HEK293 (cell line): ENCODE measurements at regions not wholly inside any gene's neighbourhood (a gene's known extent, or its start where the extent isn't known, plus 50 kb on each side); places are given as distances from the start of the nearest gene placed in this dataset.

Experiments
- CTCF ChIA-PET: fragments of 350-600 bp; formaldehyde crosslinking; extraction: SDS; loops from one replicate; lab custom pipeline; 2021; ENCODE audit warnings: antibody characterized with exemption; lab: Yijun Ruan, JAX
- POLR2A ChIA-PET: fragments of 300-600 bp; formaldehyde crosslinking; extraction: SDS; loops from one replicate; lab custom pipeline; 2020; ENCODE audit warnings: antibody characterized with exemption, inconsistent platforms; lab: Yijun Ruan, JAX
- H3K27ac ChIP-seq: fragments of 200-500 bp; sonication (Bioruptor generic); 2 replicates; pipeline ENCODE4 v1.5.1; 2014; ENCODE audit warnings: low read depth, low read length, control low read depth, inconsistent platforms; ENCODE audit errors: extremely low read depth
- H3K36me3 ChIP-seq, 2 experiments: fragments of 200-500 bp in 1 of 2; sonication (Bioruptor generic) in 1 of 2; 1 replicate in 1 of 2; 2 replicates in 1 of 2; pipeline ENCODE4 v1.5.1; 2014 to 2017; ENCODE audit warnings: inconsistent platforms in 2 of 2, low read length in 2 of 2; ENCODE audit not compliant: control insufficient read depth in 2 of 2, insufficient read depth in 1 of 2
- H3K4me1 ChIP-seq: fragments of 200-500 bp; sonication (Bioruptor generic); 2 replicates; pipeline ENCODE4 v1.5.1; 2014; ENCODE audit warnings: mild to moderate bottlenecking, low read length, inconsistent platforms; ENCODE audit not compliant: control insufficient read depth, insufficient read depth
- H3K4me3 ChIP-seq: 2 replicates; pipeline ENCODE4 v1.5.1; 2011; ENCODE audit warnings: low read depth, mild to moderate bottlenecking, control low read depth, low read length, moderate library complexity
- H3K9me3 ChIP-seq: fragments of 200-500 bp; sonication (Bioruptor generic); 2 replicates; pipeline ENCODE4 v1.5.1; 2014; ENCODE audit warnings: low read depth, low read length, inconsistent platforms; ENCODE audit not compliant: control insufficient read depth, insufficient read depth
- ATF2 ChIP-seq: fragments of 450-650 bp; formaldehyde crosslinking; IDR thresholded peaks from 2 replicates; pipeline ENCODE4 v1.5.1; 2016; ENCODE audit warnings: missing biosample characterization, missing genetic modification characterization, low read depth
- GLIS1 ChIP-seq: fragments of 450-650 bp; formaldehyde crosslinking; IDR thresholded peaks from 2 replicates; pipeline ENCODE4 v1.5.1; 2016; ENCODE audit warnings: missing biosample characterization, missing genetic modification characterization
- PRDM4 ChIP-seq: fragments of 450-650 bp; formaldehyde crosslinking; IDR thresholded peaks from 2 replicates; pipeline ENCODE4 v1.5.1; 2017; ENCODE audit warnings: missing biosample characterization, missing genetic modification characterization
- TSHZ1 ChIP-seq: fragments of 450-650 bp; formaldehyde crosslinking; IDR thresholded peaks from 2 replicates; pipeline ENCODE4 v1.5.1; 2016; ENCODE audit warnings: missing biosample characterization, missing genetic modification characterization, borderline replicate concordance
- ZNF26 ChIP-seq: fragments of 450-650 bp; formaldehyde crosslinking; IDR thresholded peaks from 2 replicates; pipeline ENCODE4 v1.5.1; 2016; ENCODE audit warnings: missing biosample characterization, missing genetic modification characterization
- ZNF302 ChIP-seq: fragments of 450-650 bp; formaldehyde crosslinking; IDR thresholded peaks from 2 replicates; pipeline ENCODE4 v1.5.1; 2016; ENCODE audit warnings: missing biosample characterization, missing genetic modification characterization, low read depth
- ZNF426 ChIP-seq: fragments of 450-650 bp; formaldehyde crosslinking; IDR thresholded peaks from 2 replicates; pipeline ENCODE4 v1.5.1; 2017; ENCODE audit warnings: missing biosample characterization, missing genetic modification characterization, mild to moderate bottlenecking, inconsistent platforms, moderate library complexity
- ZNF560 ChIP-seq: fragments of 450-650 bp; formaldehyde crosslinking; IDR thresholded peaks from 2 replicates; pipeline ENCODE4 v1.5.1; 2017; ENCODE audit warnings: missing biosample characterization, missing genetic modification characterization, borderline replicate concordance
- ZNF623 ChIP-seq: fragments of 450-650 bp; formaldehyde crosslinking; IDR thresholded peaks from 2 replicates; pipeline ENCODE4 v1.5.1; 2016; ENCODE audit warnings: missing biosample characterization, missing genetic modification characterization
- ZNF707 ChIP-seq: fragments of 450-650 bp; formaldehyde crosslinking; IDR thresholded peaks from 2 replicates; pipeline ENCODE4 v1.5.1; 2016; ENCODE audit warnings: missing biosample characterization, missing genetic modification characterization
- TF ChIP-seq, protein P1 (sequence below): fragments of 450-650 bp; formaldehyde crosslinking; conservative IDR thresholded peaks from 2 replicates; pipeline ENCODE4 v1.5.1; 2016; ENCODE audit warnings: low read depth, missing biosample characterization, missing genetic modification characterization
- TF ChIP-seq, protein P2 (sequence below): fragments of 450-650 bp; formaldehyde crosslinking; IDR thresholded peaks from 2 replicates; pipeline ENCODE4 v1.5.0; 2017; ENCODE audit warnings: missing biosample characterization, missing genetic modification characterization, borderline replicate concordance
- TF ChIP-seq, protein P3 (sequence below): fragments of 450-650 bp; formaldehyde crosslinking; IDR thresholded peaks from 2 replicates; pipeline ENCODE4 v1.5.1; 2017; ENCODE audit warnings: missing biosample characterization, missing genetic modification characterization

GRCh38 chr10:130364631-130365411, 228.6 kb downstream of the GLRX3 start (continued):
- TF ChIP-seq PRDM4 (no peak), TSHZ1 (tag by site-specific recombination) (no peak), ZNF26 (tag by site-specific recombination) (no peak)

DNA sequence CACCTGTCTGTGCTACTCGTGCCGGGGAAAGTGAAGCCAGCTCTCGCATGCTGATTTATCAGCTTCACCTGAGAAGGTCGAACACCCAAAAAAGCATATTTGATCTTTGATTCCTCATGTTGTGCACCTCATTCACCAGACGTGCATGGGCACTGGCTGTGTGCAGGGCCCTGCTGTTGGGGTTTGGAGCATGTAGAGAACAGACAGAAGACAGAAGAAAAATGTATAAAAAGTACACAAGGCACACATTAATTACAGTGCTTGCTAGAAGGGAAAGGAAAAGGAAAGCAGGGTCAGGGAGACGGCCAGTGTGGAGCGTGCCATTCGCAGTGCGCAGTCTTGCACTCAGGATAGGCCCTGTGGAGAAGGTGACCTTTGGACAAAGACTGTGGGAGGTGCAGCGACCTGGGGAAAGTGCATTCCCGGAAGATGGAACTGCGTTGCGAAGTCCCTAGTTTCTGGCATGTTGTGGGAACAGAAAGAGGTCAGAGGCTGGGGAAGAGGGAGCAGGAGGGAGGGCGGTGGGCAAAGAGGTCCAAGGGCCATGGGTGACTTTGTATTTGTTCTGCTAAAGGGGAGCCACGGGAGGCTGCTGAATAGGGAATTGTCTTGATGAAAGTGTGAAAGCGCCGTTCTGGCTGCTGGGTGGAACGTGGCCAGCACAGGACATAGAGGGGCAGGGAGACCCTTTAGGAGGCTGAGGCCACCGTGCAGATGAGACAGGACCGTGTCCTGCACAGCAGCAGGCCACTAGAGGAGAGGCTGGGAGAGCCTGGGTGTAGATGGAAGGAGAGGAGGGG, 232.8 kb downstream of the GLRX3 start:
- H3K9me3 ChIP-seq: no peaks in the 10 kb centered on the region
- H3K4me1 ChIP-seq: no peaks in the 10 kb centered on the region
- H3K27ac ChIP-seq: no peak overlapping the region
- no peaks in the 10 kb centered on the region for H3K36me3 ChIP-seq
- no peak overlapping the region for H3K4me3 ChIP-seq
- CTCF ChIA-PET: no interaction called here
- POLR2A ChIA-PET: no interaction called here
- TF ChIP-seq, protein P1, sequence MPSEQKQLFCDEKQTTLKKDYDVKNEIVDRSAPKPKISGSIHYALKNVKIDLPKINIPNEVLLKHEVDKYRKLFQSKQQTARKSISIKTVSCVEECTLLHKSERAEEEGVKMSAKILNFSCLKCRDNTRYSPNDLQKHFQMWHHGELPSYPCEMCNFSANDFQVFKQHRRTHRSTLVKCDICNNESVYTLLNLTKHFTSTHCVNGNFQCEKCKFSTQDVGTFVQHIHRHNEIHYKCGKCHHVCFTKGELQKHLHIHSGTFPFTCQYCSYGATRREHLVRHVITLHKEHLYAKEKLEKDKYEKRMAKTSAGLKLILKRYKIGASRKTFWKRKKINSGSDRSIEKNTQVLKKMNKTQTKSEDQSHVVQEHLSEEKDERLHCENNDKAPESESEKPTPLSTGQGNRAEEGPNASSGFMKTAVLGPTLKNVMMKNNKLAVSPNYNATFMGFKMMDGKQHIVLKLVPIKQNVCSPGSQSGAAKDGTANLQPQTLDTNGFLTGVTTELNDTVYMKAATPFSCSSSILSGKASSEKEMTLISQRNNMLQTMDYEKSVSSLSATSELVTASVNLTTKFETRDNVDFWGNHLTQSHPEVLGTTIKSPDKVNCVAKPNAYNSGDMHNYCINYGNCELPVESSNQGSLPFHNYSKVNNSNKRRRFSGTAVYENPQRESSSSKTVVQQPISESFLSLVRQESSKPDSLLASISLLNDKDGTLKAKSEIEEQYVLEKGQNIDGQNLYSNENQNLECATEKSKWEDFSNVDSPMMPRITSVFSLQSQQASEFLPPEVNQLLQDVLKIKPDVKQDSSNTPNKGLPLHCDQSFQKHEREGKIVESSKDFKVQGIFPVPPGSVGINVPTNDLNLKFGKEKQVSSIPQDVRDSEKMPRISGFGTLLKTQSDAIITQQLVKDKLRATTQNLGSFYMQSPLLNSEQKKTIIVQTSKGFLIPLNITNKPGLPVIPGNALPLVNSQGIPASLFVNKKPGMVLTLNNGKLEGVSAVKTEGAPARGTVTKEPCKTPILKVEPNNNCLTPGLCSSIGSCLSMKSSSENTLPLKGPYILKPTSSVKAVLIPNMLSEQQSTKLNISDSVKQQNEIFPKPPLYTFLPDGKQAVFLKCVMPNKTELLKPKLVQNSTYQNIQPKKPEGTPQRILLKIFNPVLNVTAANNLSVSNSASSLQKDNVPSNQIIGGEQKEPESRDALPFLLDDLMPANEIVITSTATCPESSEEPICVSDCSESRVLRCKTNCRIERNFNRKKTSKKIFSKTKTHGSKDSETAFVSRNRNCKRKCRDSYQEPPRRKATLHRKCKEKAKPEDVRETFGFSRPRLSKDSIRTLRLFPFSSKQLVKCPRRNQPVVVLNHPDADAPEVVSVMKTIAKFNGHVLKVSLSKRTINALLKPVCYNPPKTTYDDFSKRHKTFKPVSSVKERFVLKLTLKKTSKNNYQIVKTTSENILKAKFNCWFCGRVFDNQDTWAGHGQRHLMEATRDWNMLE (tag by site-specific recombination): no peak
- TF ChIP-seq ZNF623 (no peak), ZNF426 (tag by site-specific recombination) (no peak), ZNF707 (no peak), ZNF302 (no peak), ATF2 (tag by site-specific recombination) (no peak), GLIS1 (tag by site-specific recombination) (no peak), ZNF560 (tag by site-specific recombination) (no peak)
- TF ChIP-seq, protein P2, sequence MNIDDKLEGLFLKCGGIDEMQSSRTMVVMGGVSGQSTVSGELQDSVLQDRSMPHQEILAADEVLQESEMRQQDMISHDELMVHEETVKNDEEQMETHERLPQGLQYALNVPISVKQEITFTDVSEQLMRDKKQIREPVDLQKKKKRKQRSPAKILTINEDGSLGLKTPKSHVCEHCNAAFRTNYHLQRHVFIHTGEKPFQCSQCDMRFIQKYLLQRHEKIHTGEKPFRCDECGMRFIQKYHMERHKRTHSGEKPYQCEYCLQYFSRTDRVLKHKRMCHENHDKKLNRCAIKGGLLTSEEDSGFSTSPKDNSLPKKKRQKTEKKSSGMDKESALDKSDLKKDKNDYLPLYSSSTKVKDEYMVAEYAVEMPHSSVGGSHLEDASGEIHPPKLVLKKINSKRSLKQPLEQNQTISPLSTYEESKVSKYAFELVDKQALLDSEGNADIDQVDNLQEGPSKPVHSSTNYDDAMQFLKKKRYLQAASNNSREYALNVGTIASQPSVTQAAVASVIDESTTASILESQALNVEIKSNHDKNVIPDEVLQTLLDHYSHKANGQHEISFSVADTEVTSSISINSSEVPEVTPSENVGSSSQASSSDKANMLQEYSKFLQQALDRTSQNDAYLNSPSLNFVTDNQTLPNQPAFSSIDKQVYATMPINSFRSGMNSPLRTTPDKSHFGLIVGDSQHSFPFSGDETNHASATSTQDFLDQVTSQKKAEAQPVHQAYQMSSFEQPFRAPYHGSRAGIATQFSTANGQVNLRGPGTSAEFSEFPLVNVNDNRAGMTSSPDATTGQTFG: no peak
- TF ChIP-seq, protein P3, sequence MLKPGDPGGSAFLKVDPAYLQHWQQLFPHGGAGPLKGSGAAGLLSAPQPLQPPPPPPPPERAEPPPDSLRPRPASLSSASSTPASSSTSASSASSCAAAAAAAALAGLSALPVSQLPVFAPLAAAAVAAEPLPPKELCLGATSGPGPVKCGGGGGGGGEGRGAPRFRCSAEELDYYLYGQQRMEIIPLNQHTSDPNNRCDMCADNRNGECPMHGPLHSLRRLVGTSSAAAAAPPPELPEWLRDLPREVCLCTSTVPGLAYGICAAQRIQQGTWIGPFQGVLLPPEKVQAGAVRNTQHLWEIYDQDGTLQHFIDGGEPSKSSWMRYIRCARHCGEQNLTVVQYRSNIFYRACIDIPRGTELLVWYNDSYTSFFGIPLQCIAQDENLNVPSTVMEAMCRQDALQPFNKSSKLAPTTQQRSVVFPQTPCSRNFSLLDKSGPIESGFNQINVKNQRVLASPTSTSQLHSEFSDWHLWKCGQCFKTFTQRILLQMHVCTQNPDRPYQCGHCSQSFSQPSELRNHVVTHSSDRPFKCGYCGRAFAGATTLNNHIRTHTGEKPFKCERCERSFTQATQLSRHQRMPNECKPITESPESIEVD: no peak
